NCI-H187 (cell line): ENCODE measurements at regions not wholly inside any gene's neighbourhood (a gene's known extent, or its start where the extent isn't known, plus 50 kb on each side); places are given as distances from the start of the nearest gene placed in this dataset.

ENCODE experiments used
- DNase-seq, 2 experiments: peaks; one replicate each; lab custom pipeline; 2025; lab: John Stamatoyannopoulos, UW

- DNase-seq: no peak
Observed at GRCh38 chr13:50685491-50685890, 158.0 kb downstream of the DLEU7 start.

- no peak for DNase-seq
Observed at GRCh38 chr13:50685956-50686355, 157.5 kb downstream of the DLEU7 start.

GRCh38 chr13:50686551-50686950, 156.9 kb downstream of the DLEU7 start:
- no peak for DNase-seq

- no peak for DNase-seq
Observed at GRCh38 chr13:50687545-50687944, 155.9 kb downstream of the DLEU7 start.

GRCh38 chr13:50690006-50690405, 153.5 kb downstream of the DLEU7 start:
- no peak for DNase-seq

GRCh38 chr13:50691176-50691680, 152.3 kb downstream of the DLEU7 start:
- DNase-seq: peak in 1 of 2 experiments; percentile 24

GRCh38 chr13:50691681-50692263, 151.7 kb downstream of the DLEU7 start:
- DNase-seq: no peak

GRCh38 chr13:50692396-50692915, 151.0 kb downstream of the DLEU7 start:
- DNase-seq: no peak

GRCh38 chr13:50693727-50694126, 149.8 kb downstream of the DLEU7 start:
- no peak for DNase-seq

GRCh38 chr13:50697746-50698539, 145.5 kb downstream of the DLEU7 start:
- peak; percentile 26 to 58 for DNase-seq

- DNase-seq: no peak
Observed at GRCh38 chr13:50699874-50700663, 143.4 kb downstream of the DLEU7 start.

GRCh38 chr13:50700664-50701305, 142.7 kb downstream of the DLEU7 start:
- no peak for DNase-seq

GRCh38 chr13:50701469-50701868, 142.0 kb downstream of the DLEU7 start:
- no peak for DNase-seq

GRCh38 chr13:50706505-50706904, 137.0 kb downstream of the DLEU7 start:
- DNase-seq: no peak

GRCh38 chr13:50707628-50708027, 135.9 kb downstream of the DLEU7 start:
- no peak for DNase-seq

- no peak for DNase-seq
Observed at GRCh38 chr13:50708461-50708860, 135.0 kb downstream of the DLEU7 start.

- DNase-seq: no peak
Observed at GRCh38 chr13:50709058-50709457, 134.4 kb downstream of the DLEU7 start.

GRCh38 chr13:50711131-50711815, 132.2 kb downstream of the DLEU7 start:
- no peak for DNase-seq

GRCh38 chr13:50711996-50712395, 131.5 kb downstream of the DLEU7 start:
- no peak for DNase-seq

- DNase-seq: no peak
Observed at GRCh38 chr13:50712456-50712855, 131.0 kb downstream of the DLEU7 start.

GRCh38 chr13:50712881-50713280, 130.6 kb downstream of the DLEU7 start:
- no peak for DNase-seq
